Neural progenitor cell (in vitro differentiated cells): ENCODE measurements at regions not wholly inside any gene's neighbourhood (a gene's known extent, or its start where the extent isn't known, plus 50 kb on each side); places are given as distances from the start of the nearest gene placed in this dataset.

Source experiments
- EZH2 ChIP-seq: fragments of 200-600 bp; sonication (generic); IDR thresholded peaks from 2 replicates; pipeline ENCODE4 v1.6.1; 2017; ENCODE audit warnings: antibody characterized with exemption, mild to moderate bottlenecking, moderate library complexity
- EZH2phosphoT487 ChIP-seq: fragments of 200-600 bp; sonication (generic); IDR thresholded peaks from 2 replicates; pipeline ENCODE4 v1.6.1; 2017; ENCODE audit warnings: antibody characterized with exemption
- TF ChIP-seq, protein P1 (sequence below): fragments of 200-600 bp; sonication (generic); IDR thresholded peaks from 2 replicates; pipeline ENCODE4 v1.5.1; 2017; ENCODE audit warnings: antibody characterized with exemption, mild to moderate bottlenecking

GRCh38 chr15:31563001-31563400 lies 236.4 kb downstream of the KLF13 start:
- TF ChIP-seq, protein P1, sequence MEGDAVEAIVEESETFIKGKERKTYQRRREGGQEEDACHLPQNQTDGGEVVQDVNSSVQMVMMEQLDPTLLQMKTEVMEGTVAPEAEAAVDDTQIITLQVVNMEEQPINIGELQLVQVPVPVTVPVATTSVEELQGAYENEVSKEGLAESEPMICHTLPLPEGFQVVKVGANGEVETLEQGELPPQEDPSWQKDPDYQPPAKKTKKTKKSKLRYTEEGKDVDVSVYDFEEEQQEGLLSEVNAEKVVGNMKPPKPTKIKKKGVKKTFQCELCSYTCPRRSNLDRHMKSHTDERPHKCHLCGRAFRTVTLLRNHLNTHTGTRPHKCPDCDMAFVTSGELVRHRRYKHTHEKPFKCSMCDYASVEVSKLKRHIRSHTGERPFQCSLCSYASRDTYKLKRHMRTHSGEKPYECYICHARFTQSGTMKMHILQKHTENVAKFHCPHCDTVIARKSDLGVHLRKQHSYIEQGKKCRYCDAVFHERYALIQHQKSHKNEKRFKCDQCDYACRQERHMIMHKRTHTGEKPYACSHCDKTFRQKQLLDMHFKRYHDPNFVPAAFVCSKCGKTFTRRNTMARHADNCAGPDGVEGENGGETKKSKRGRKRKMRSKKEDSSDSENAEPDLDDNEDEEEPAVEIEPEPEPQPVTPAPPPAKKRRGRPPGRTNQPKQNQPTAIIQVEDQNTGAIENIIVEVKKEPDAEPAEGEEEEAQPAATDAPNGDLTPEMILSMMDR, result no peak
- TF ChIP-seq EZH2 (no peak), EZH2phosphoT487 (no peak)
